NT2/D1 (cell line): ENCODE measurements at regions not wholly inside any gene's neighbourhood (a gene's known extent, or its start where the extent isn't known, plus 50 kb on each side); places are given as distances from the start of the nearest gene placed in this dataset.

Source experiments
- YY1 ChIP-seq: IDR thresholded peaks from 2 replicates; pipeline ENCODE4 v1.6.1; 2011; ENCODE audit not compliant: insufficient read length, insufficient read depth
- ZNF274 ChIP-seq: IDR thresholded peaks from 2 replicates; pipeline ENCODE4 v1.6.1; 2011; ENCODE audit warnings: mild to moderate bottlenecking, low read depth, low read length

DNA sequence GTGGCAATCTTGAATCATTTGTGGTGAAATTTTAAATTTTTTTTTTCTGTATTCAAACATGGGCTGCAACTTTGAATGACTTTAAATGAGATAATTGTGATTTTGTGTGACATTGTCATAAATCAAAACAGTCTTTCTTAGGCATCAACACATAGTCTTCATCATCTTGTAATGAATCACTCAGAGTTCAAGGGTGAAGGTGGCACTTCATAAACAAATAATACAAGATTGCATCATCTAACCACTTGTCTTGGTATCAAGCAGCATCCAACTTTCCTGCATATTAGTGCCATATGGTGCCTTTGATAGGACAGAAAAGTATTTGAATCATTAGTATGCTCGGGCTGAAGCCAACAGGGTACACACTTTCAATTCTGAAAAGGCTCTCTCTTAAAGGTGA is 392.4 kb upstream of the GOT2 start:
- TF ChIP-seq YY1 (no peak), ZNF274 (no peak)
